ENCODE measurements at regions not wholly inside any gene's neighbourhood (a gene's known extent, or its start where the extent isn't known, plus 50 kb on each side); places are given as distances from the start of the nearest gene placed in this dataset.

- H3K23ac ChIP-seq (ENCODE audit: insufficient read length): no peak overlapping the region
- FAIRE-seq (no peak), DNase-seq (ENCODE audit: low read depth in 1 of 2, low spot score in 2 of 2) (no peak)
- H3K23me2 ChIP-seq (ENCODE audit: low read depth, low read length): no peaks in the 10 kb centered on the region
- no peak for TF ChIP-seq POU5F1 (IDR thresholded peaks at IDR 0.05; ENCODE audit: low read depth, low read length)
- TF ChIP-seq CTBP2 (IDR thresholded peaks at IDR 0.05; ENCODE audit: borderline replicate concordance, insufficient read depth, insufficient read length, low read length): no peak
- no peak for TF ChIP-seq EZH2 (IDR thresholded peaks at IDR 0.05; ENCODE audit: low read depth, low read length, severe bottlenecking)
- no peak for TF ChIP-seq MAFK (IDR thresholded peaks at IDR 0.05; ENCODE audit: low read depth, low read length)
- no peak for TF ChIP-seq NRF1 (IDR thresholded peaks at IDR 0.05; ENCODE audit: low read depth, low read length)
- TF ChIP-seq ASH2L (IDR thresholded peaks at IDR 0.05; ENCODE audit: low read length): no peak
- TF ChIP-seq USF2 (IDR thresholded peaks at IDR 0.05; ENCODE audit: low read length): no peak
- H4K8ac ChIP-seq (ENCODE audit: extremely low read depth, insufficient read depth, low read length): no peak overlapping the region
- H3K4me1 ChIP-seq (replicated peaks in 1 of 4; ENCODE audit: control insufficient read depth in 3 of 4, insufficient read depth in 4 of 4, low read length in 3 of 4): no peaks in the 10 kb centered on the region
- ChIA-PET POLR2A (ENCODE audit: partially characterized antibody) (no interaction called here), CTCF (ENCODE audit: partially characterized antibody) (interaction anchor here (0.7 kb wide), 1 partner anchor 84 kb away, joined by 4 read pairs; no protein-coding TSS in a partner anchor)
- no peaks in the 10 kb centered on the region for H3K27me3 ChIP-seq (replicated peaks in 1 of 4; ENCODE audit: control insufficient read depth in 3 of 4, extremely low read depth in 1 of 4, insufficient read depth in 3 of 4, low read length in 3 of 4)
- no peak overlapping the region for H3K4ac ChIP-seq (replicated peaks; ENCODE audit: insufficient read length, low read depth, low read length)
- no peak overlapping the region for H3K14ac ChIP-seq (ENCODE audit: insufficient read length)
- H3K4me2 ChIP-seq (ENCODE audit: insufficient read depth in 1 of 2, low read depth in 2 of 2, low read length in 2 of 2): no peak overlapping the region
- no peaks in the 10 kb centered on the region for H3K79me1 ChIP-seq (ENCODE audit: low read depth, low read length)
- no peak overlapping the region for H4K5ac ChIP-seq (ENCODE audit: insufficient read length, low read depth, low read length)
- H3K4me3 ChIP-seq (ENCODE audit: extremely low read depth in 1 of 4, insufficient read depth in 2 of 4, low read depth in 3 of 4, low read length in 4 of 4): no peak overlapping the region
- H4K91ac ChIP-seq (replicated peaks; ENCODE audit: insufficient read length, low read length): no peak overlapping the region
- no peak overlapping the region for H3K18ac ChIP-seq (ENCODE audit: extremely low read depth, low read length)
- H3K36me3 ChIP-seq (ENCODE audit: control insufficient read depth in 2 of 4, insufficient read depth in 4 of 4, low read length in 3 of 4): no peaks in the 10 kb centered on the region
- no peak overlapping the region for H2AK5ac ChIP-seq (ENCODE audit: low read depth, low read length)
- 90% methylated on average over 6 of the region's 6 CpGs; no CpG with 5 or more reads in 1 of the 2 experiments for WGBS, 2 experiments (ENCODE audit: extremely low coverage in 1 of 2, insufficient coverage in 1 of 2, insufficient read length in 1 of 2, insufficient replicate concordance in 2 of 2, low coverage in 1 of 2, low lambda C conversion rate in 2 of 2, missing lambda C conversion rate in 1 of 2)
- H2BK5ac ChIP-seq (ENCODE audit: low read depth, low read length): no peak overlapping the region
- no peak overlapping the region for H3K56ac ChIP-seq (replicated peaks; ENCODE audit: insufficient read length, low read depth, low read length)
- H3K9ac ChIP-seq (replicated peaks in 1 of 4; ENCODE audit: extremely low read depth in 1 of 4, low read depth in 3 of 4, low read length in 3 of 4): no peak overlapping the region
- no peak overlapping the region for H2BK15ac ChIP-seq (ENCODE audit: low read length)
- no peaks in the 10 kb centered on the region for H3K79me2 ChIP-seq (ENCODE audit: control insufficient read depth in 1 of 2, insufficient read depth in 2 of 2, low read length in 2 of 2)
- no peak overlapping the region for H3K27ac ChIP-seq (ENCODE audit: low read depth, low read length)
- H2BK12ac ChIP-seq (ENCODE audit: low read depth, low read length): no peak overlapping the region
- H2AFZ ChIP-seq (ENCODE audit: low read length): no peak overlapping the region
- H4K20me1 ChIP-seq (replicated peaks in 1 of 2; ENCODE audit: control insufficient read depth in 1 of 2, insufficient read depth in 2 of 2, low read length in 2 of 2): no peaks in the 10 kb centered on the region
- H2BK120ac ChIP-seq (replicated peaks; ENCODE audit: low read depth, low read length): no peak overlapping the region
- H3K9me3 ChIP-seq (ENCODE audit: insufficient read depth in 2 of 2, low read depth in 1 of 2, low read length in 1 of 2): no peaks in the 10 kb centered on the region
- no peak overlapping the region for H2BK20ac ChIP-seq (ENCODE audit: low read length)
Observed at GRCh38 chr3:56904552-56905215, 102.9 kb upstream of the ARHGEF3 start.
